HCT116 (cell line): ENCODE measurements at regions not wholly inside any gene's neighbourhood (a gene's known extent, or its start where the extent isn't known, plus 50 kb on each side); places are given as distances from the start of the nearest gene placed in this dataset.

Experiments used
- ATAC-seq: fragments of 200-7000 bp; cut with Tn5 transposase; 2 replicates; pipeline ENCODE4 v1.9.1; 2020; ENCODE audit warnings: mild to moderate bottlenecking, moderate library complexity
- BruUV-seq: library from RNA; stranded (reverse); fragments of 400-500 nt; replicated peaks from 2 replicates; lab custom pipeline; 2021; lab: Mats Ljungman, UMichigan
- CTCF ChIA-PET: fragments of 300-600 bp; sonication (Branson Sonifier 250); formaldehyde crosslinking; loops from one replicate; lab custom pipeline; 2021; ENCODE audit warnings: antibody characterized with exemption; lab: Charles Lee
- POLR2A ChIA-PET: fragments of 300-600, 350-600 bp; sonication (Branson Sonifier 250); formaldehyde crosslinking; loops from one replicate; lab custom pipeline; 2021; ENCODE audit warnings: antibody characterized with exemption; lab: Charles Lee
- RAD21 ChIA-PET, 2 experiments: fragments of 300-600 bp; sonication (Branson Sonifier 250); formaldehyde crosslinking; loops; one replicate each; lab custom pipeline; 2023; ENCODE audit warnings: low total read pairs in 2 of 2; ENCODE audit not compliant: uncharacterized antibody in 2 of 2, unreplicated experiment in 2 of 2, low non-redundant PET in 1 of 2; lab: Charles Lee
- DNase-seq: peaks from one replicate; pipeline ENCODE4 v3.0.0-alpha.2; 2010; ENCODE audit warnings: low read depth, low spot score
- H2AFZ ChIP-seq: fragments of 200-600 bp; shearing (Covaris generic), sonication (generic); 2 replicates; pipeline ENCODE4 v1.6.1; 2017; ENCODE audit warnings: low read depth, mixed run types, mixed read lengths, antibody characterized with exemption, low read length; ENCODE audit not compliant: poor library complexity, severe bottlenecking
- H3K27ac ChIP-seq: 2 replicates; pipeline ENCODE4 v1.5.1; 2012; ENCODE audit warnings: low read depth, low read length
- H3K27me3 ChIP-seq: fragments of 200-600 bp; sonication (generic); 2 replicates; pipeline ENCODE4 v1.6.1; 2016; ENCODE audit warnings: mixed run types, low read length, mixed read lengths; ENCODE audit not compliant: insufficient read depth
- H3K36me3 ChIP-seq, 2 experiments: fragments of 200-500 bp in 1 of 2; fragments of 200-600 bp in 1 of 2; sonication (Bioruptor generic) in 1 of 2; sonication (generic) in 1 of 2; 2 replicates each; pipeline versions ENCODE4 v1.5.1 to v1.6.1; 2014 to 2016; ENCODE audit warnings: low read length in 2 of 2, inconsistent platforms in 1 of 2, mixed read lengths in 1 of 2, mixed run types in 1 of 2; ENCODE audit not compliant: insufficient read depth in 2 of 2, control insufficient read depth in 1 of 2
- H3K4me1 ChIP-seq, 2 experiments: fragments of 200-600 bp in 1 of 2; sonication (generic) in 1 of 2; 2 replicates each; pipeline versions ENCODE4 v1.5.1 to v1.6.1; 2012 to 2017; ENCODE audit warnings: low read length in 2 of 2, inconsistent platforms in 1 of 2, mild to moderate bottlenecking in 1 of 2, mixed read lengths in 1 of 2, mixed run types in 1 of 2, moderate library complexity in 1 of 2; ENCODE audit not compliant: insufficient read depth in 2 of 2, control insufficient read depth in 1 of 2
- H3K4me2 ChIP-seq: fragments of 200-600 bp; sonication (generic); 2 replicates; pipeline ENCODE4 v1.6.1; 2017; ENCODE audit warnings: mixed run types, low read length, mixed read lengths
- H3K4me3 ChIP-seq, 2 experiments: fragments of 200-600 bp in 1 of 2; sonication (generic) in 1 of 2; replicated peaks in 1 of 2; 2 replicates each; pipeline ENCODE4 v1.5.1; 2011 to 2016; ENCODE audit warnings: low read length in 2 of 2, control low read depth in 1 of 2, low read depth in 1 of 2, mild to moderate bottlenecking in 1 of 2, mixed read lengths in 1 of 2, mixed run types in 1 of 2
- H3K79me2 ChIP-seq: fragments of 200-600 bp; sonication (generic); 2 replicates; pipeline ENCODE4 v1.6.1; 2017; ENCODE audit warnings: mild to moderate bottlenecking, mixed run types, low read length, moderate library complexity, mixed read lengths; ENCODE audit not compliant: insufficient read depth
- H3K9ac ChIP-seq: fragments of 200-600 bp; sonication (generic); 2 replicates; pipeline ENCODE4 v1.6.1; 2016; ENCODE audit warnings: low read length, mixed read lengths
- H3K9me2 ChIP-seq: fragments of 200-600 bp; sonication (generic), shearing (Covaris generic); 2 replicates; pipeline ENCODE4 v1.6.1; 2017; ENCODE audit warnings: mixed run types, mild to moderate bottlenecking, moderate library complexity; ENCODE audit not compliant: insufficient read depth
- H3K9me3 ChIP-seq, 2 experiments: fragments of 200-500 bp in 1 of 2; fragments of 200-600 bp in 1 of 2; sonication (Bioruptor generic) in 1 of 2; sonication (generic) in 1 of 2; 2 replicates each; pipeline ENCODE4 v1.6.1; 2014 to 2017; ENCODE audit warnings: low read length in 2 of 2, mixed read lengths in 2 of 2, inconsistent platforms in 1 of 2, low read depth in 1 of 2, mild to moderate bottlenecking in 1 of 2, mixed run types in 1 of 2, moderate library complexity in 1 of 2; ENCODE audit not compliant: control insufficient read depth in 1 of 2, insufficient read depth in 1 of 2
- H4K20me1 ChIP-seq: fragments of 200-600 bp; sonication (generic), shearing (Covaris generic); 2 replicates; pipeline ENCODE4 v1.6.1; 2017; ENCODE audit warnings: mixed run types, mild to moderate bottlenecking, moderate library complexity; ENCODE audit not compliant: insufficient read depth
- EGR1 ChIP-seq: IDR thresholded peaks from 2 replicates; pipeline ENCODE4 v1.6.1; 2012; ENCODE audit warnings: low read depth
- ELF1 ChIP-seq: IDR thresholded peaks from 2 replicates; pipeline ENCODE4 v1.6.1; 2012; ENCODE audit warnings: low read depth, borderline replicate concordance
- FOSL1 ChIP-seq: IDR thresholded peaks from 2 replicates; pipeline ENCODE4 v1.6.1; 2012; ENCODE audit warnings: low read depth
- JUND ChIP-seq: IDR thresholded peaks from 2 replicates; pipeline ENCODE4 v1.6.1; 2012
- SIN3A ChIP-seq: IDR thresholded peaks from 2 replicates; pipeline ENCODE4 v1.6.1; 2012; ENCODE audit warnings: low read depth
- TCF7L2 ChIP-seq: IDR thresholded peaks from 2 replicates; pipeline ENCODE4 v1.7.0; 2011; ENCODE audit warnings: borderline replicate concordance, inconsistent platforms; ENCODE audit not compliant: insufficient read depth, insufficient read length; ENCODE audit errors: extremely low read depth
- YY1 ChIP-seq: IDR thresholded peaks from 2 replicates; pipeline ENCODE4 v1.6.1; 2011; ENCODE audit warnings: low read length, low read depth, moderate library complexity, mild to moderate bottlenecking; ENCODE audit not compliant: insufficient replicate concordance; ENCODE audit errors: extremely low read depth
- ZNF274 ChIP-seq: fragments of 200-500 bp; sonication (Bioruptor generic); IDR thresholded peaks from 2 replicates; pipeline ENCODE4 v1.6.1; 2014; ENCODE audit warnings: mild to moderate bottlenecking, low read depth, low read length, inconsistent platforms
- intact Hi-C: fragments of 100-400 bp; cut with micrococcal nuclease; formaldehyde crosslinking; loops from 2 replicates; pipeline ENCODE4 v1.10.0; 2022
- TF ChIP-seq, protein P1 (sequence below): IDR thresholded peaks from 2 replicates; pipeline ENCODE4 v1.6.1; 2012
- TF ChIP-seq, protein P2 (sequence below), 3 experiments: fragments of 200-600 bp in 1 of 3; sonication (generic) in 1 of 3; IDR thresholded peaks in 2 of 3; conservative IDR thresholded peaks in 1 of 3; 2 replicates each; pipeline ENCODE4 v1.5.1; 2012 to 2017; ENCODE audit warnings: low read depth in 2 of 3, low read length in 2 of 3, antibody characterized with exemption in 1 of 3, borderline replicate concordance in 1 of 3, control low read depth in 1 of 3, mild to moderate bottlenecking in 1 of 3, mixed read lengths in 1 of 3, mixed run types in 1 of 3, moderate library complexity in 1 of 3; ENCODE audit not compliant: insufficient read depth in 1 of 3
- TF ChIP-seq, protein P3 (sequence below): IDR thresholded peaks from 2 replicates; pipeline ENCODE4 v1.6.1; 2012; ENCODE audit warnings: low read depth
- TF ChIP-seq, protein P4 (sequence below): IDR thresholded peaks from 2 replicates; pipeline ENCODE4 v1.6.1; 2011; ENCODE audit warnings: mild to moderate bottlenecking, low read length, moderate library complexity; ENCODE audit not compliant: insufficient replicate concordance; ENCODE audit errors: extremely low read depth

DNA sequence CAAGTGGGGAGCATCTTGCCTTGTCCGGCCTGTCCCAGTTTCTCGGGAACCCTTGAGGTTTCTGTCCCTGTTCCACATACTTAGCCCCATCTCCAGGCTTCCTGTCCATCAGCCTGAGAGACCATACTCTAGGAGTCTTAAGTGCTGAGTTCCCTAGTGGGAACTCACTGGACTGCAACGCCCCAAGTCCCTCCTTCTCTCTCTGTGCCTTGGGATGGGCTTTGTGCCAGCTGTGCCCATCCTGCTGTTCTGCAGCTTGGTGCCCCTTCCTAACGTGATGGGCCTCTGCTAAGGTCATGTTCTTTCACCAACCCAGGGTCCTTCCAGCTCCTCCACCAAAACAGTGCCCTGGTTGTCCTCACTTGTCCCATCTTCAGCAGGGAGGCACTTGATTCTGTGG lies 222.3 kb upstream of the ANKRD55 start:
- intact Hi-C loops: no loop called here
- H3K9ac ChIP-seq: no peak overlapping the region
- ChIA-PET CTCF (no interaction called here), POLR2A (no interaction called here), RAD21 (no interaction called here)
- no TSS peak for BruUV-seq
- DNase-seq (no peak), ATAC-seq (no peak)
- H3K9me2 ChIP-seq: no peaks in the 10 kb centered on the region
- no peaks in the 10 kb centered on the region for H4K20me1 ChIP-seq
- no peaks in the 10 kb centered on the region for H3K79me2 ChIP-seq
- no peak overlapping the region for H2AFZ ChIP-seq
- TF ChIP-seq ZNF274: no peak
- TF ChIP-seq, protein P1, sequence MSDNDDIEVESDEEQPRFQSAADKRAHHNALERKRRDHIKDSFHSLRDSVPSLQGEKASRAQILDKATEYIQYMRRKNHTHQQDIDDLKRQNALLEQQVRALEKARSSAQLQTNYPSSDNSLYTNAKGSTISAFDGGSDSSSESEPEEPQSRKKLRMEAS: no peak
- TF ChIP-seq JUND: no peak
- no peak for TF ChIP-seq ELF1
- TF ChIP-seq EGR1: no peak
- no peak for TF ChIP-seq FOSL1
- TF ChIP-seq, protein P2, sequence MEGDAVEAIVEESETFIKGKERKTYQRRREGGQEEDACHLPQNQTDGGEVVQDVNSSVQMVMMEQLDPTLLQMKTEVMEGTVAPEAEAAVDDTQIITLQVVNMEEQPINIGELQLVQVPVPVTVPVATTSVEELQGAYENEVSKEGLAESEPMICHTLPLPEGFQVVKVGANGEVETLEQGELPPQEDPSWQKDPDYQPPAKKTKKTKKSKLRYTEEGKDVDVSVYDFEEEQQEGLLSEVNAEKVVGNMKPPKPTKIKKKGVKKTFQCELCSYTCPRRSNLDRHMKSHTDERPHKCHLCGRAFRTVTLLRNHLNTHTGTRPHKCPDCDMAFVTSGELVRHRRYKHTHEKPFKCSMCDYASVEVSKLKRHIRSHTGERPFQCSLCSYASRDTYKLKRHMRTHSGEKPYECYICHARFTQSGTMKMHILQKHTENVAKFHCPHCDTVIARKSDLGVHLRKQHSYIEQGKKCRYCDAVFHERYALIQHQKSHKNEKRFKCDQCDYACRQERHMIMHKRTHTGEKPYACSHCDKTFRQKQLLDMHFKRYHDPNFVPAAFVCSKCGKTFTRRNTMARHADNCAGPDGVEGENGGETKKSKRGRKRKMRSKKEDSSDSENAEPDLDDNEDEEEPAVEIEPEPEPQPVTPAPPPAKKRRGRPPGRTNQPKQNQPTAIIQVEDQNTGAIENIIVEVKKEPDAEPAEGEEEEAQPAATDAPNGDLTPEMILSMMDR (IDR thresholded peaks at IDR 0.05 in 2 of 3, conservative IDR thresholded peaks at IDR 0.05 in 1 of 3; ENCODE audit: borderline replicate concordance in 1 of 3, insufficient read depth in 1 of 3, low read depth in 2 of 3, low read length in 2 of 3): no peak
- no peak for TF ChIP-seq TCF7L2
- no peak for TF ChIP-seq SIN3A
- no peak for TF ChIP-seq YY1
- TF ChIP-seq, protein P3, sequence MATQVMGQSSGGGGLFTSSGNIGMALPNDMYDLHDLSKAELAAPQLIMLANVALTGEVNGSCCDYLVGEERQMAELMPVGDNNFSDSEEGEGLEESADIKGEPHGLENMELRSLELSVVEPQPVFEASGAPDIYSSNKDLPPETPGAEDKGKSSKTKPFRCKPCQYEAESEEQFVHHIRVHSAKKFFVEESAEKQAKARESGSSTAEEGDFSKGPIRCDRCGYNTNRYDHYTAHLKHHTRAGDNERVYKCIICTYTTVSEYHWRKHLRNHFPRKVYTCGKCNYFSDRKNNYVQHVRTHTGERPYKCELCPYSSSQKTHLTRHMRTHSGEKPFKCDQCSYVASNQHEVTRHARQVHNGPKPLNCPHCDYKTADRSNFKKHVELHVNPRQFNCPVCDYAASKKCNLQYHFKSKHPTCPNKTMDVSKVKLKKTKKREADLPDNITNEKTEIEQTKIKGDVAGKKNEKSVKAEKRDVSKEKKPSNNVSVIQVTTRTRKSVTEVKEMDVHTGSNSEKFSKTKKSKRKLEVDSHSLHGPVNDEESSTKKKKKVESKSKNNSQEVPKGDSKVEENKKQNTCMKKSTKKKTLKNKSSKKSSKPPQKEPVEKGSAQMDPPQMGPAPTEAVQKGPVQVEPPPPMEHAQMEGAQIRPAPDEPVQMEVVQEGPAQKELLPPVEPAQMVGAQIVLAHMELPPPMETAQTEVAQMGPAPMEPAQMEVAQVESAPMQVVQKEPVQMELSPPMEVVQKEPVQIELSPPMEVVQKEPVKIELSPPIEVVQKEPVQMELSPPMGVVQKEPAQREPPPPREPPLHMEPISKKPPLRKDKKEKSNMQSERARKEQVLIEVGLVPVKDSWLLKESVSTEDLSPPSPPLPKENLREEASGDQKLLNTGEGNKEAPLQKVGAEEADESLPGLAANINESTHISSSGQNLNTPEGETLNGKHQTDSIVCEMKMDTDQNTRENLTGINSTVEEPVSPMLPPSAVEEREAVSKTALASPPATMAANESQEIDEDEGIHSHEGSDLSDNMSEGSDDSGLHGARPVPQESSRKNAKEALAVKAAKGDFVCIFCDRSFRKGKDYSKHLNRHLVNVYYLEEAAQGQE: no peak
- TF ChIP-seq, protein P4, sequence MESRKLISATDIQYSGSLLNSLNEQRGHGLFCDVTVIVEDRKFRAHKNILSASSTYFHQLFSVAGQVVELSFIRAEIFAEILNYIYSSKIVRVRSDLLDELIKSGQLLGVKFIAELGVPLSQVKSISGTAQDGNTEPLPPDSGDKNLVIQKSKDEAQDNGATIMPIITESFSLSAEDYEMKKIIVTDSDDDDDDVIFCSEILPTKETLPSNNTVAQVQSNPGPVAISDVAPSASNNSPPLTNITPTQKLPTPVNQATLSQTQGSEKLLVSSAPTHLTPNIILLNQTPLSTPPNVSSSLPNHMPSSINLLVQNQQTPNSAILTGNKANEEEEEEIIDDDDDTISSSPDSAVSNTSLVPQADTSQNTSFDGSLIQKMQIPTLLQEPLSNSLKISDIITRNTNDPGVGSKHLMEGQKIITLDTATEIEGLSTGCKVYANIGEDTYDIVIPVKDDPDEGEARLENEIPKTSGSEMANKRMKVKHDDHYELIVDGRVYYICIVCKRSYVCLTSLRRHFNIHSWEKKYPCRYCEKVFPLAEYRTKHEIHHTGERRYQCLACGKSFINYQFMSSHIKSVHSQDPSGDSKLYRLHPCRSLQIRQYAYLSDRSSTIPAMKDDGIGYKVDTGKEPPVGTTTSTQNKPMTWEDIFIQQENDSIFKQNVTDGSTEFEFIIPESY: no peak
- no peaks in the 10 kb centered on the region for H3K9me3 ChIP-seq
- H3K4me2 ChIP-seq: no peak overlapping the region
- no peaks in the 10 kb centered on the region for H3K27me3 ChIP-seq
- no peaks in the 10 kb centered on the region for H3K36me3 ChIP-seq
- H3K27ac ChIP-seq: no peak overlapping the region
- no peaks in the 10 kb centered on the region for H3K4me1 ChIP-seq
- no peak overlapping the region for H3K4me3 ChIP-seq
